ENCODE measurements at regions not wholly inside any gene's neighbourhood (a gene's known extent, or its start where the extent isn't known, plus 50 kb on each side); places are given as distances from the start of the nearest gene placed in this dataset.

GRCh38 chr6:100266494-100267401 lies 198.0 kb downstream of the SIM1 start:
- TF ChIP-seq CTCF (IDR thresholded peaks at IDR 0.05; ENCODE audit: insufficient read depth, low read length, poor library complexity, severe bottlenecking) (no peak), EZH2phosphoT487 (conservative IDR thresholded peaks at IDR 0.05; ENCODE audit: low read length) (no peak)
